ENCODE measurements at regions not wholly inside any gene's neighbourhood (a gene's known extent, or its start where the extent isn't known, plus 50 kb on each side); places are given as distances from the start of the nearest gene placed in this dataset.

DNA sequence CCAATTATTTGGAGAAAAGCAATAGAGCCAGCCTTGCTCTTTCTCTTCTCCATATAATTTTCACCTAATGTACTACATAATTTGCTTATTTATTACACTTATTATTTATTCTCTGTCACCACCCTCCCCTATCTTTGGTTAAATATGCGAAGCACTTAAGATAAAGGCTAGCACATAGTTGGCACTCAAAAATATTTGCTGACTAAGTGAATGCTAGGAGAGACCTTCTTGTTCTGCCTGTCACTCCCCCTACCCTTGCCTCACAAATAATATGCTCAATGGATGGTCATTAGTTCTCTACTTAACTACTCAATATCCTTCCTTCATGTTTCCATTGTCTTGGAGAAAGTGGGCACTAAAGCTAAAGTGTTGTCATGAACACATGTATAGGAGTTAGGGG is 139.7 kb upstream of the ZC3H11B start:
- no peak for DNase-seq
- TF ChIP-seq, protein P1, sequence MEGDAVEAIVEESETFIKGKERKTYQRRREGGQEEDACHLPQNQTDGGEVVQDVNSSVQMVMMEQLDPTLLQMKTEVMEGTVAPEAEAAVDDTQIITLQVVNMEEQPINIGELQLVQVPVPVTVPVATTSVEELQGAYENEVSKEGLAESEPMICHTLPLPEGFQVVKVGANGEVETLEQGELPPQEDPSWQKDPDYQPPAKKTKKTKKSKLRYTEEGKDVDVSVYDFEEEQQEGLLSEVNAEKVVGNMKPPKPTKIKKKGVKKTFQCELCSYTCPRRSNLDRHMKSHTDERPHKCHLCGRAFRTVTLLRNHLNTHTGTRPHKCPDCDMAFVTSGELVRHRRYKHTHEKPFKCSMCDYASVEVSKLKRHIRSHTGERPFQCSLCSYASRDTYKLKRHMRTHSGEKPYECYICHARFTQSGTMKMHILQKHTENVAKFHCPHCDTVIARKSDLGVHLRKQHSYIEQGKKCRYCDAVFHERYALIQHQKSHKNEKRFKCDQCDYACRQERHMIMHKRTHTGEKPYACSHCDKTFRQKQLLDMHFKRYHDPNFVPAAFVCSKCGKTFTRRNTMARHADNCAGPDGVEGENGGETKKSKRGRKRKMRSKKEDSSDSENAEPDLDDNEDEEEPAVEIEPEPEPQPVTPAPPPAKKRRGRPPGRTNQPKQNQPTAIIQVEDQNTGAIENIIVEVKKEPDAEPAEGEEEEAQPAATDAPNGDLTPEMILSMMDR (IDR thresholded peaks at IDR 0.05; ENCODE audit: low read depth, low read length), result no peak
- H3K36me3 ChIP-seq, result no peaks in the 10 kb centered on the region
- H3K27me3 ChIP-seq (ENCODE audit: insufficient read depth, low read depth, severe bottlenecking), result no peaks in the 10 kb centered on the region
- H3K4me3 ChIP-seq (ENCODE audit: low read depth, low read length), result no peak overlapping the region
- no peak overlapping the region for H3K27ac ChIP-seq
- H3K9me3 ChIP-seq (ENCODE audit: severe bottlenecking), result no peaks in the 10 kb centered on the region

DNA sequence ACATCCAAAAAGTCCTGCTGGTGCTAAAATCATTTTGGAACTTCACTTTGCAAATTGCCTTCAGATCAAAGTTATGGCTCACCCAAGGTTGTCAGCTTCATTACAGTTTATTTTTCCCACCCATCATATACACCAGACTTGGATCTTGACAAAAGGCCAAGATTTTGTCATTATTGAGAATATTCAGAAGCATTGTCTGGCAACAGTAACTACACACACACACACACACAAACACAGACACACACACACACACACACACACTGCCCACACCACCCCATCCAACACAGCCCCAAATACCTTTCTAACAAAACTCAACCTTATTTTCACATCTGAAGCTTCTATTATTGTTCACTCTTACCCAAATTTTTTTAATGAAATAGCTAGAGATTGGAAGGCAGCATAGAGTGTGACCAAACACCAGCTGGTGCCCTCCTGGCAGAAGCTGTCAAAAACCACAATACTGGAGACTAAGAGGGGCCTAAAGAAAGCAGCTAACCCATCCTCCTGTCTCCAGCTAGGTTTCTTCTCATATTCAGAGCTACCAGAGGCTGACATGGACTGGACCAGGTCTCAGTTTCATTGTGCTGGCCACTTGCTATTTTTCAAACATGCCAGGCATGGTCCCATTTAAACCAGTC is 139.1 kb upstream of the ZC3H11B start:
- H3K9me3 ChIP-seq (ENCODE audit: severe bottlenecking), result no peaks in the 10 kb centered on the region
- H3K36me3 ChIP-seq, result no peaks in the 10 kb centered on the region
- no peak overlapping the region for H3K27ac ChIP-seq
- no peak for DNase-seq
- H3K4me3 ChIP-seq (ENCODE audit: low read depth, low read length), result no peak overlapping the region
- TF ChIP-seq, protein P1 (IDR thresholded peaks at IDR 0.05; ENCODE audit: low read depth, low read length), result no peak
- H3K27me3 ChIP-seq (ENCODE audit: insufficient read depth, low read depth, severe bottlenecking), result no peaks in the 10 kb centered on the region

DNA sequence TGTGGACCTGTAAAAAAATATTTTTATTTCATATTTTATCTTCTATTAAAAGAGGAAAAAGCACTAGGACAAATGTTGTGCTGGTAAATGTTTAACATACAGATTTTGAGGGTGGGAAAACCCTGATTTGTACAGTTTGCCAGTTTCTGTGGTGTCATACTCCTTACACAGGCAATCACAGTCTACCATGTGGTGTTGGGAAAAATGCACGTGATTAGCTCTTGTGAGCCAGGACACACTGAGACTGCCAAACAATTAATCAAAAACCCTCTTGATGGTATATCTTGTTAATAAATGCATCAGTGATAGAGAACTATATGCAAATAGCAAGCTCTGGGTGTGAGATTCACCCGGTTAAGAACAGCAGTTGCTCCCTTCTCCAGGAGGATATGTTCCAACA is 136.5 kb upstream of the ZC3H11B start:
- no peaks in the 10 kb centered on the region for H3K9me3 ChIP-seq (ENCODE audit: severe bottlenecking)
- H3K27ac ChIP-seq, result no peak overlapping the region
- no peaks in the 10 kb centered on the region for H3K27me3 ChIP-seq (ENCODE audit: insufficient read depth, low read depth, severe bottlenecking)
- TF ChIP-seq, protein P1 (IDR thresholded peaks at IDR 0.05; ENCODE audit: low read depth, low read length), result no peak
- no peaks in the 10 kb centered on the region for H3K36me3 ChIP-seq
- no peak overlapping the region for H3K4me3 ChIP-seq (ENCODE audit: low read depth, low read length)
- DNase-seq, result no peak

DNA sequence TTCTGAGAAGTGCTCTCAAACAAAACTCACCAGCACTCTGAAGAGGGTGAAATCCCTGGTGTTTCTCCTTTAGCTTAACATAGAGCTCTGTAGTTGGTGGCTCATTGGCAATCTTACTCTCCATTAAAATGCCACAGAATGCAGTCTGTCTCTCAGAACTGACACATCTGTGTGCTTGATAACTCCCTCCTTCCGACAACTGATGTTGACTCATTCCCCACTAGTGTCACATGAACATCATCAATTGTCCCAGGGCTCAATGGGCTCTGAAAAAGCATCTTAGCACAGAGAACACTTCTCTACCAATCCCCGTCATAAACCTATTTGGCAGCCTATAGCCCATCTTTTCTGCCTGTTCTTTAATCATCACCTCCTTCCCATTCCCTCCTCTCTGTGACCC is 133.2 kb upstream of the ZC3H11B start:
- TF ChIP-seq, protein P1 (IDR thresholded peaks at IDR 0.05; ENCODE audit: low read depth, low read length), result no peak
- H3K36me3 ChIP-seq, result no peaks in the 10 kb centered on the region
- no peaks in the 10 kb centered on the region for H3K9me3 ChIP-seq (ENCODE audit: severe bottlenecking)
- no peak overlapping the region for H3K27ac ChIP-seq
- no peaks in the 10 kb centered on the region for H3K27me3 ChIP-seq (ENCODE audit: insufficient read depth, low read depth, severe bottlenecking)
- DNase-seq, result no peak
- H3K4me3 ChIP-seq (ENCODE audit: low read depth, low read length), result no peak overlapping the region

DNA sequence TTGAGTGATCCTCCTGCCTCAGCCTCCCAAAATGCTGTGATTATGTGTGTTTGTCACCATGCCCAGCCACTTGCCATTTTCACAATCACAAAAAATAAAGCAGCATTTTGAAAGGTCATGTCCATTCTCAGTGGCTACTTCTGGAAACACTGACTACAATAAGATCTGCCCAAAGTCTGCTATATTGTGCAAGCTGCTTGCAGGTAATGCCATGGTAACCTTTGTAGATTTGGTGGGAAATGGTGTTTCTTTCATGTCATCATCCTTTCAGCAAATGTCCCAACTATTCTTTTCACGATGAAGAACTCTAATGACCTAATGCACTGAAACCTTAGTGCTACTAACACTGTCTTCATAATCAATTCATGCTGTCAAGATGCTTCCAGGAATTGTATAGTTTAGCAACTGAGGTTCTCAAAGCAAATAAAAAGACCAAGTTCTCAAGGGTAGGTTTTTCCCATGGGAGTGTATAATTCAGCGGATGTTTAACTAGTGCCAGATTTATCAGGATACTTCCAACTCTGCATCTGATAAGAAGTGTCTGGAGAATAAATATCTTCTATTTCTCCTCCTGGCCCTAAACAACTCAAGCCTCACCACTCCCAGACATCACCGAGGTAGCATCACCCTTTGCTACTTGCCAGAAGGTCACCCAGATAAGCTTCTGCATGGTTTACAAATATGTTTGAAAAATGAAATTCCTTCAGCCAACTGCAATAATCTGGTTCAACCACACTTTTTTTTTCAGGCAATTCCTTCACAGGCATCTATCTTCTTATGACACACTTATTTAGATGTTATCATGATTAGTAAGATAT is 132.0 kb upstream of the ZC3H11B start:
- Histone ChIP-seq H3K27ac (no peak overlapping the region), H3K36me3 (no peaks in the 10 kb centered on the region), H3K27me3 (ENCODE audit: insufficient read depth, low read depth, severe bottlenecking) (no peaks in the 10 kb centered on the region), H3K9me3 (ENCODE audit: severe bottlenecking) (no peaks in the 10 kb centered on the region), H3K4me3 (ENCODE audit: low read depth, low read length) (no peak overlapping the region)
- TF ChIP-seq, protein P1 (IDR thresholded peaks at IDR 0.05; ENCODE audit: low read depth, low read length), result no peak
- DNase-seq, result no peak

Measured in WERI-Rb-1 (cell line).